CD4-positive, alpha-beta memory T cell (primary cell): ENCODE measurements at regions not wholly inside any gene's neighbourhood (a gene's known extent, or its start where the extent isn't known, plus 50 kb on each side); places are given as distances from the start of the nearest gene placed in this dataset.
A peak's percentile ranks its signal among the peaks of the same experiment; 100 is the strongest.

Experiments
- CTCF ChIA-PET: fragments of 350-600 bp; sonication (Branson Sonifier 250); formaldehyde crosslinking; loops from one replicate; lab custom pipeline; 2021; ENCODE audit warnings: inconsistent platforms; ENCODE audit not compliant: partially characterized antibody; lab: Charles Lee
- POLR2A ChIA-PET: fragments of 350-600 bp; sonication (Branson Sonifier 250); formaldehyde crosslinking; loops from one replicate; lab custom pipeline; 2021; ENCODE audit not compliant: partially characterized antibody; lab: Charles Lee
- DNase-seq, 5 donors: peaks; one replicate each; pipeline versions ENCODE4 v3.0.0 to v3.0.0-alpha.2; 2020 to 2022; ENCODE audit warnings: mixed read lengths in 1 of 5
- H3K27ac ChIP-seq: one replicate; pipeline ENCODE4 v1.7.0; 2013; ENCODE audit warnings: low read depth, low read length
- H3K27me3 ChIP-seq: 2 replicates; pipeline ENCODE4 v1.7.0; 2013; ENCODE audit warnings: mild to moderate bottlenecking, low read length, moderate library complexity; ENCODE audit not compliant: insufficient read depth
- H3K36me3 ChIP-seq: 2 replicates; pipeline ENCODE4 v1.7.0; 2013; ENCODE audit warnings: mild to moderate bottlenecking, low read length, moderate library complexity; ENCODE audit not compliant: insufficient read depth
- H3K4me1 ChIP-seq: 2 replicates; pipeline ENCODE4 v1.7.0; 2013; ENCODE audit warnings: mild to moderate bottlenecking, low read length, moderate library complexity; ENCODE audit not compliant: insufficient read depth
- H3K4me3 ChIP-seq, 2 donors: one replicate each; pipeline ENCODE4 v1.7.0; 2013; ENCODE audit warnings: low read length in 2 of 2, mild to moderate bottlenecking in 1 of 2
- H3K9me3 ChIP-seq, 2 donors: one replicate each; pipeline ENCODE4 v1.7.0; 2013; ENCODE audit warnings: low read length in 2 of 2, control low read depth in 1 of 2; ENCODE audit not compliant: control insufficient read depth in 1 of 2
- H3K27ac Mint-ChIP-seq, 7 donors: one replicate each; pipeline ENCODE4 v1.8.0; 2020 to 2021; ENCODE audit warnings: mixed read lengths in 7 of 7, mild to moderate bottlenecking in 6 of 7, inconsistent platforms in 3 of 7, moderate library complexity in 3 of 7
- H3K27me3 Mint-ChIP-seq, 2 donors: one replicate each; pipeline ENCODE4 v1.8.0; 2020 to 2021; ENCODE audit warnings: mixed read lengths in 2 of 2
- H3K36me3 Mint-ChIP-seq, 2 donors: one replicate each; pipeline ENCODE4 v1.8.0; 2020 to 2021; ENCODE audit warnings: mixed read lengths in 2 of 2, inconsistent platforms in 1 of 2, mild to moderate bottlenecking in 1 of 2
- H3K4me1 Mint-ChIP-seq, 4 donors: one replicate each; pipeline ENCODE4 v1.8.0; 2020 to 2021; ENCODE audit warnings: mixed read lengths in 4 of 4, mild to moderate bottlenecking in 1 of 4
- H3K4me3 Mint-ChIP-seq, 8 donors: one replicate each; pipeline ENCODE4 v1.8.0; 2020 to 2021; ENCODE audit warnings: mixed read lengths in 8 of 8, mild to moderate bottlenecking in 7 of 8, moderate library complexity in 6 of 8, inconsistent platforms in 3 of 8
- H3K9me3 Mint-ChIP-seq, 8 donors: one replicate each; pipeline ENCODE4 v1.8.0; 2020 to 2021; ENCODE audit warnings: mixed read lengths in 8 of 8, mild to moderate bottlenecking in 5 of 8, inconsistent platforms in 3 of 8, moderate library complexity in 1 of 8
- intact Hi-C: fragments of 100-400 bp; cut with micrococcal nuclease; formaldehyde crosslinking; loops from one replicate; pipeline ENCODE4 v1.15.1; 2023

- H3K27ac ChIP-seq: no peak overlapping the region
- H3K27me3 Mint-ChIP-seq: no peaks in the 10 kb centered on the region
- no peaks in the 10 kb centered on the region for H3K36me3 Mint-ChIP-seq
Observed at GRCh38 chr5:124920909-124921666, 174.6 kb upstream of the ZNF608 start.

GRCh38 chr5:124921694-124922093, 175.3 kb upstream of the ZNF608 start:
- Histone ChIP-seq H3K4me1 (no peaks in the 10 kb centered on the region), H3K27ac (no peak overlapping the region), H3K9me3 (no peaks in the 10 kb centered on the region), H3K27me3 (no peaks in the 10 kb centered on the region), H3K36me3 (no peaks in the 10 kb centered on the region), H3K4me3 (no peak overlapping the region)
- Mint-ChIP-seq H3K4me1 (no peaks in the 10 kb centered on the region), H3K27ac (no peak overlapping the region), H3K27me3 (no peaks in the 10 kb centered on the region), H3K36me3 (no peaks in the 10 kb centered on the region), H3K4me3 (no peak overlapping the region), H3K9me3 (peaks cover 0 to 3% (median 0%) of the 10 kb centered on the region in 8 donors)
- intact Hi-C loops: no loop called here
- ChIA-PET POLR2A (no interaction called here), CTCF (no interaction called here)
- no peak for DNase-seq

More at GRCh38 chr5:124920909-124921666, 174.6 kb upstream of the ZNF608 start:
- intact Hi-C loops: no loop called here
- Histone ChIP-seq H3K27me3 (no peaks in the 10 kb centered on the region), H3K9me3 (no peaks in the 10 kb centered on the region), H3K4me3 (no peak overlapping the region), H3K4me1 (no peaks in the 10 kb centered on the region), H3K36me3 (no peaks in the 10 kb centered on the region)
- no peak overlapping the region for H3K4me3 Mint-ChIP-seq
- no peak overlapping the region for H3K27ac Mint-ChIP-seq
- POLR2A ChIA-PET: no interaction called here
- peaks cover 0 to 3% (median 0%) of the 10 kb centered on the region in 8 donors for H3K9me3 Mint-ChIP-seq
- CTCF ChIA-PET: no interaction called here
- no peaks in the 10 kb centered on the region for H3K4me1 Mint-ChIP-seq
- DNase-seq: no peak

- CTCF ChIA-PET: no interaction called here
- Mint-ChIP-seq H3K36me3 (no peaks in the 10 kb centered on the region), H3K4me3 (no peak overlapping the region), H3K4me1 (no peaks in the 10 kb centered on the region), H3K27ac (no peak overlapping the region), H3K9me3 (peaks cover 0 to 2% (median 0%) of the 10 kb centered on the region in 8 donors), H3K27me3 (no peaks in the 10 kb centered on the region)
- Histone ChIP-seq H3K4me1 (no peaks in the 10 kb centered on the region), H3K4me3 (no peak overlapping the region), H3K36me3 (no peaks in the 10 kb centered on the region), H3K27me3 (no peaks in the 10 kb centered on the region), H3K9me3 (no peaks in the 10 kb centered on the region), H3K27ac (no peak overlapping the region)
- POLR2A ChIA-PET: no interaction called here
- intact Hi-C loops: no loop called here
- no peak for DNase-seq
Observed at GRCh38 chr5:124922255-124922975, 176.0 kb upstream of the ZNF608 start.

- H3K9me3 ChIP-seq: no peaks in the 10 kb centered on the region
- Mint-ChIP-seq H3K36me3 (no peaks in the 10 kb centered on the region), H3K9me3 (peaks cover 0 to 3% (median 0%) of the 10 kb centered on the region in 8 donors), H3K4me1 (no peaks in the 10 kb centered on the region), H3K27ac (no peak overlapping the region), H3K27me3 (no peaks in the 10 kb centered on the region), H3K4me3 (no peak overlapping the region)
- no peak for DNase-seq
- ChIA-PET POLR2A (no interaction called here), CTCF (no interaction called here)
- H3K36me3 ChIP-seq: no peaks in the 10 kb centered on the region
- no peak overlapping the region for H3K4me3 ChIP-seq
- H3K27ac ChIP-seq: no peak overlapping the region
- no peaks in the 10 kb centered on the region for H3K27me3 ChIP-seq
- no peaks in the 10 kb centered on the region for H3K4me1 ChIP-seq
- intact Hi-C loops: no loop called here
Observed at GRCh38 chr5:124923131-124923530, 176.7 kb upstream of the ZNF608 start.

GRCh38 chr5:124924729-124925128, 178.3 kb upstream of the ZNF608 start:
- ChIA-PET CTCF (no interaction called here), POLR2A (no interaction called here)
- Histone ChIP-seq H3K36me3 (no peaks in the 10 kb centered on the region), H3K4me1 (no peaks in the 10 kb centered on the region), H3K27me3 (no peaks in the 10 kb centered on the region), H3K4me3 (no peak overlapping the region), H3K9me3 (no peaks in the 10 kb centered on the region), H3K27ac (no peak overlapping the region)
- DNase-seq: no peak
- Mint-ChIP-seq H3K36me3 (no peaks in the 10 kb centered on the region), H3K27me3 (no peaks in the 10 kb centered on the region), H3K9me3 (peaks cover 0 to 3% (median 0%) of the 10 kb centered on the region in 8 donors), H3K27ac (no peak overlapping the region), H3K4me1 (no peaks in the 10 kb centered on the region), H3K4me3 (no peak overlapping the region)
- intact Hi-C loops: no loop called here

DNA sequence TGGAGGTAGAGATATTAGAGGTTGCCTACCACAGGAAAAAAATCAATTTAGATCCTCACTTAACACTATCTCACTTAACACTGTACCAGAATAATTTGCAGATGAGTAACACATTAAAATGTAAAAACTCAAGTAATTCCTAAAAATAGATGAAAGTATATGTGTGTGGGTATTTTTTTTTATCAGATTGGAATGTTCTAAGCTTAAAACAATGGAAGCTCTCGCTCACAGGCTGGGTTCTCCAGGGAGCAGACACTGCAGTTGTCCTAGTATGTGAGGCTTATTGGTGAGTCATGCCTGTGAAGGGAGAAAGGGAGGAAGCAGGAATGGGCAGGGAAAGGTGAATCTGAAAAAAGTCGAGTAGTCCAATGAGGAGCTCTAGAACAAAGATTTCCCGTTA, 181.3 kb upstream of the ZNF608 start:
- Histone ChIP-seq H3K9me3 (no peaks in the 10 kb centered on the region), H3K27me3 (no peaks in the 10 kb centered on the region), H3K36me3 (no peaks in the 10 kb centered on the region), H3K27ac (no peak overlapping the region), H3K4me3 (no peak overlapping the region), H3K4me1 (no peaks in the 10 kb centered on the region)
- peaks cover 0 to 5% (median 2%) of the 10 kb centered on the region in 8 donors for H3K9me3 Mint-ChIP-seq
- H3K36me3 Mint-ChIP-seq: no peaks in the 10 kb centered on the region
- H3K27ac Mint-ChIP-seq: no peak overlapping the region
- H3K27me3 Mint-ChIP-seq: no peaks in the 10 kb centered on the region
- intact Hi-C loops: no loop called here
- POLR2A ChIA-PET: no interaction called here
- no peaks in the 10 kb centered on the region for H3K4me1 Mint-ChIP-seq
- CTCF ChIA-PET: no interaction called here
- peak overlapping the region in 1 of 8 donors; percentile 36 for H3K4me3 Mint-ChIP-seq
- DNase-seq: no peak

GRCh38 chr5:124929000-124929399, 182.6 kb upstream of the ZNF608 start:
- Histone ChIP-seq H3K36me3 (no peaks in the 10 kb centered on the region), H3K4me3 (no peak overlapping the region), H3K4me1 (no peaks in the 10 kb centered on the region), H3K9me3 (no peaks in the 10 kb centered on the region), H3K27ac (no peak overlapping the region), H3K27me3 (no peaks in the 10 kb centered on the region)
- intact Hi-C loops: no loop called here
- Mint-ChIP-seq H3K4me1 (no peaks in the 10 kb centered on the region), H3K27me3 (no peaks in the 10 kb centered on the region), H3K36me3 (no peaks in the 10 kb centered on the region), H3K4me3 (no peak overlapping the region), H3K9me3 (peaks cover 0 to 5% (median 2%) of the 10 kb centered on the region in 8 donors), H3K27ac (peak overlapping the region in 1 of 7 donors; percentile 13)
- DNase-seq: no peak
- ChIA-PET CTCF (no interaction called here), POLR2A (no interaction called here)
